SK-N-SH (cell line): ENCODE measurements at regions not wholly inside any gene's neighbourhood (a gene's known extent, or its start where the extent isn't known, plus 50 kb on each side); places are given as distances from the start of the nearest gene placed in this dataset.

ENCODE experiments used
- CTCF ChIA-PET: fragments of 300-600, 350-600 bp; formaldehyde crosslinking; extraction: SDS; loops from one replicate; lab custom pipeline; 2021; lab: Yijun Ruan, JAX
- POLR2A ChIA-PET: fragments of 350-600 bp; sonication (Branson Sonifier 250); formaldehyde crosslinking; extraction: SDS; loops from one replicate; lab custom pipeline; 2020; ENCODE audit warnings: antibody characterized with exemption, inconsistent platforms; lab: Yijun Ruan, JAX
- DNase-seq: peaks from one replicate; pipeline ENCODE4 v3.0.0; 2012
- H2AFZ ChIP-seq: fragments of 200-600 bp; sonication (generic); 2 replicates; pipeline ENCODE4 v1.8.1; 2016; ENCODE audit warnings: antibody characterized with exemption, mild to moderate bottlenecking, low read depth
- H3F3A ChIP-seq: fragments of 200-600 bp; sonication (generic); replicated peaks from 2 replicates; pipeline ENCODE3; 2016; ENCODE audit warnings: antibody characterized with exemption, mild to moderate bottlenecking; ENCODE audit not compliant: insufficient read depth
- H3K27ac ChIP-seq, 2 experiments: fragments of 200-500 bp in 1 of 2; fragments of 200-600 bp in 1 of 2; sonication (Bioruptor generic) in 1 of 2; sonication (generic), shearing (Covaris generic) in 1 of 2; 2 replicates each; pipeline versions ENCODE4 v1.5.1 to v1.6.1; 2014 to 2016; ENCODE audit warnings: low read depth in 2 of 2, inconsistent platforms in 1 of 2, low read length in 1 of 2, mild to moderate bottlenecking in 1 of 2, mixed read lengths in 1 of 2
- H3K27me3 ChIP-seq: fragments of 200-600 bp; sonication (generic), shearing (Covaris generic); 2 replicates; pipeline ENCODE4 v1.6.1; 2016; ENCODE audit warnings: mixed run types; ENCODE audit not compliant: insufficient read depth
- H3K36me3 ChIP-seq, 2 experiments: fragments of 200-500 bp in 1 of 2; fragments of 200-600 bp in 1 of 2; sonication (Bioruptor generic) in 1 of 2; sonication (generic) in 1 of 2; replicated peaks in 1 of 2; 2 replicates each; pipeline versions ENCODE3 to v1.5.1; 2014 to 2016; ENCODE audit warnings: low read length in 1 of 2, mild to moderate bottlenecking in 1 of 2; ENCODE audit not compliant: insufficient read depth in 2 of 2, control insufficient read depth in 1 of 2
- H3K4me1 ChIP-seq, 2 experiments: fragments of 200-500 bp in 1 of 2; fragments of 200-600 bp in 1 of 2; sonication (Bioruptor generic) in 1 of 2; sonication (generic), shearing (Covaris generic) in 1 of 2; 2 replicates each; pipeline versions ENCODE4 v1.5.1 to v1.6.1; 2014 to 2016; ENCODE audit warnings: low read depth in 1 of 2, low read length in 1 of 2, mixed run types in 1 of 2; ENCODE audit not compliant: insufficient read depth in 2 of 2, control insufficient read depth in 1 of 2
- H3K4me2 ChIP-seq: fragments of 200-600 bp; sonication (generic), shearing (Covaris generic); 2 replicates; pipeline ENCODE4 v1.6.1; 2017; ENCODE audit warnings: mixed run types
- H3K4me3 ChIP-seq, 2 experiments: fragments of 200-500 bp in 1 of 2; fragments of 200-600 bp in 1 of 2; sonication (Bioruptor generic) in 1 of 2; sonication (generic), shearing (Covaris generic) in 1 of 2; 2 replicates each; pipeline versions ENCODE4 v1.5.1 to v1.8.1; 2014 to 2016; ENCODE audit warnings: low read depth in 2 of 2, inconsistent platforms in 1 of 2, low read length in 1 of 2, mild to moderate bottlenecking in 1 of 2, mixed read lengths in 1 of 2, moderate library complexity in 1 of 2
- H3K79me2 ChIP-seq: fragments of 200-600 bp; sonication (generic); 2 replicates; pipeline ENCODE4 v1.8.1; 2017; ENCODE audit warnings: mild to moderate bottlenecking; ENCODE audit not compliant: insufficient read depth
- H3K9ac ChIP-seq: fragments of 200-600 bp; sonication (generic); 2 replicates; pipeline ENCODE4 v1.6.1; 2017; ENCODE audit warnings: mixed run types
- H3K9me2 ChIP-seq: fragments of 200-600 bp; sonication (generic); 2 replicates; pipeline ENCODE4 v1.6.1; 2017; ENCODE audit warnings: mixed run types
- H3K9me3 ChIP-seq: fragments of 200-600 bp; sonication (generic); 2 replicates; pipeline ENCODE4 v1.6.1; 2017; ENCODE audit warnings: mixed run types, mild to moderate bottlenecking, moderate library complexity
- H4K20me1 ChIP-seq: fragments of 200-600 bp; sonication (generic); 2 replicates; pipeline ENCODE4 v1.6.1; 2017; ENCODE audit warnings: mild to moderate bottlenecking, mixed run types; ENCODE audit not compliant: insufficient read depth
- CHD2 ChIP-seq: fragments of 150-350 bp; IDR thresholded peaks from 2 replicates; pipeline ENCODE4 v1.6.1; 2018; ENCODE audit warnings: low read length; ENCODE audit not compliant: partially characterized antibody
- CTCF ChIP-seq: fragments of 200-600 bp; sonication (generic); IDR thresholded peaks from 2 replicates; pipeline ENCODE4 v1.6.1; 2017; ENCODE audit warnings: antibody characterized with exemption, mild to moderate bottlenecking, moderate library complexity
- ELF1 ChIP-seq: IDR thresholded peaks from 2 replicates; pipeline ENCODE4 v1.4.0; 2012
- EP300 ChIP-seq, 2 experiments: IDR thresholded peaks; 2 replicates each; pipeline versions ENCODE4 v1.4.0 to v1.6.1; 2012; ENCODE audit warnings: borderline replicate concordance in 1 of 2, low read depth in 1 of 2, low read length in 1 of 2
- EZH2phosphoT487 ChIP-seq: fragments of 200-600 bp; sonication (generic); IDR thresholded peaks from 2 replicates; pipeline ENCODE4 v1.6.1; 2017; ENCODE audit warnings: low read depth, mixed run types, mild to moderate bottlenecking, antibody characterized with exemption, moderate library complexity, borderline replicate concordance
- FOXJ3 ChIP-seq: sonication (generic); formaldehyde crosslinking; IDR thresholded peaks from 2 replicates; pipeline ENCODE4 v1.5.1; 2020; ENCODE audit warnings: mild to moderate bottlenecking, missing genetic modification reagents
- FOXM1 ChIP-seq: IDR thresholded peaks from 2 replicates; pipeline ENCODE4 v1.4.0; 2012; ENCODE audit warnings: low read depth, mild to moderate bottlenecking
- JUND ChIP-seq: IDR thresholded peaks from 2 replicates; pipeline ENCODE4 v1.4.0; 2012
- MAX ChIP-seq: IDR thresholded peaks from 2 replicates; pipeline ENCODE4 v1.4.0; 2012; ENCODE audit warnings: low read depth
- MXI1 ChIP-seq: IDR thresholded peaks from 2 replicates; pipeline ENCODE4 v1.6.1; 2012; ENCODE audit warnings: mild to moderate bottlenecking, low read depth, low read length, improper control_type of control experiment
- NRF1 ChIP-seq: IDR thresholded peaks from 2 replicates; pipeline ENCODE4 v1.6.1; 2012; ENCODE audit warnings: low read depth, mild to moderate bottlenecking, low read length
- PBX3 ChIP-seq: IDR thresholded peaks from 2 replicates; pipeline ENCODE4; 2012
- RAD21 ChIP-seq: IDR thresholded peaks from 2 replicates; pipeline ENCODE4 v1.6.1; 2012; ENCODE audit warnings: mild to moderate bottlenecking, low read length
- RCOR1 ChIP-seq: fragments of 150-350 bp; IDR thresholded peaks from 2 replicates; pipeline ENCODE4 v1.6.1; 2017; ENCODE audit warnings: antibody characterized with exemption, low read length
- REST ChIP-seq: IDR thresholded peaks from 2 replicates; pipeline ENCODE4 v1.6.1; 2012; ENCODE audit warnings: mild to moderate bottlenecking, low read depth, low read length, moderate library complexity
- RFX5 ChIP-seq: IDR thresholded peaks from 2 replicates; pipeline ENCODE4 v1.6.1; 2012; ENCODE audit warnings: mild to moderate bottlenecking, improper control_type of control experiment, low read length
- RXRA ChIP-seq: IDR thresholded peaks from 2 replicates; pipeline ENCODE4 v1.4.0; 2012; ENCODE audit warnings: low read depth, mild to moderate bottlenecking, borderline replicate concordance
- SMC3 ChIP-seq: IDR thresholded peaks from 2 replicates; pipeline ENCODE4 v1.6.1; 2012; ENCODE audit warnings: low read depth, low read length, improper control_type of control experiment
- TAF1 ChIP-seq: IDR thresholded peaks from 2 replicates; pipeline ENCODE4 v1.6.1; 2012; ENCODE audit warnings: low read depth, mild to moderate bottlenecking, low read length, moderate library complexity, borderline replicate concordance
- TCF12 ChIP-seq: IDR thresholded peaks from 2 replicates; pipeline ENCODE4 v1.4.0; 2012
- TEAD4 ChIP-seq: IDR thresholded peaks from 2 replicates; pipeline ENCODE4 v1.4.0; 2012; ENCODE audit warnings: mild to moderate bottlenecking, borderline replicate concordance; ENCODE audit not compliant: insufficient read depth
- USF1 ChIP-seq: IDR thresholded peaks from 2 replicates; pipeline ENCODE4 v1.4.0; 2012; ENCODE audit warnings: low read depth, borderline replicate concordance
- ZBTB33 ChIP-seq: IDR thresholded peaks from 2 replicates; pipeline ENCODE4 v1.4.0; 2012; ENCODE audit warnings: low read depth, borderline replicate concordance
- WGBS: methylation state at CpG from one replicate; pipeline ENCODE4 v1.1.6; 2017; ENCODE audit warnings: low lambda C conversion rate; 5-methylcytosine and 5-hydroxymethylcytosine counted together

- no peak for TF ChIP-seq FOXM1
Observed at GRCh38 chr9:91496351-91496750, 72.7 kb upstream of the NFIL3 start (continued).

GRCh38 chr9:91495450-91495849, 71.8 kb upstream of the NFIL3 start:
- POLR2A ChIA-PET = no interaction called here
- H3K4me1 ChIP-seq = peaks cover 0 to 14% of the 10 kb centered on the region in 2 experiments; a peak in 1 of 4 replicates
- no peaks in the 10 kb centered on the region for H3K79me2 ChIP-seq
- peak overlapping the region in 1 of 2 experiments; percentile 99; a peak in 2 of 4 replicates for H3K27ac ChIP-seq
- 11% methylated on average over 4 of the region's 4 CpGs for WGBS
- peak overlapping the region; percentile 66 for H3K4me2 ChIP-seq
- no peaks in the 10 kb centered on the region for H3K9me3 ChIP-seq
- H3F3A ChIP-seq = peaks cover 20% of the 10 kb centered on the region
- CTCF ChIA-PET = interaction anchor here (0.9 to 1.4 kb wide), 2 partner anchors 15 to 581 kb away, joined by 3 to 4 read pairs; no protein-coding TSS in a partner anchor
- H3K27me3 ChIP-seq = no peaks in the 10 kb centered on the region
- peak overlapping the region in 1 of 2 experiments; percentile 9; a peak in 1 of 4 replicates for H3K4me3 ChIP-seq
- no peaks in the 10 kb centered on the region for H3K9me2 ChIP-seq
- H4K20me1 ChIP-seq = no peaks in the 10 kb centered on the region
- H3K9ac ChIP-seq = peak overlapping the region; percentile 81
- no peak for DNase-seq
- no peaks in the 10 kb centered on the region for H3K36me3 ChIP-seq
- no peak overlapping the region; the same call in 1 of the 2 replicates for H2AFZ ChIP-seq
- TF ChIP-seq USF1 = no peak
- no peak for TF ChIP-seq EZH2phosphoT487
- TF ChIP-seq FOXJ3 (CRISPR knock-in tag) = no peak
- peak in 1 of 2 experiments; percentile 41; a peak in 1 of 4 replicates for TF ChIP-seq EP300 (IDR thresholded peaks at IDR 0.05; ENCODE audit: borderline replicate concordance in 1 of 2, low read depth in 1 of 2, low read length in 1 of 2)
- TF ChIP-seq REST = no peak
- TF ChIP-seq SMC3 = no peak
- TF ChIP-seq RCOR1 = no peak
- peak; percentile 58 for TF ChIP-seq JUND
- peak; percentile 60 for TF ChIP-seq TEAD4
- no peak for TF ChIP-seq ZBTB33
- TF ChIP-seq TAF1 = no peak
- TF ChIP-seq CHD2 = no peak
- TF ChIP-seq PBX3 = peak; percentile 46; the same call in 1 of the 2 replicates
- no peak for TF ChIP-seq FOXM1
- no peak for TF ChIP-seq RXRA
- TF ChIP-seq RFX5 = no peak
- no peak for TF ChIP-seq MXI1
- no peak for TF ChIP-seq MAX
- TF ChIP-seq CTCF = no peak
- TF ChIP-seq ELF1 = no peak
- no peak for TF ChIP-seq RAD21
- peak; percentile 28 for TF ChIP-seq TCF12
- TF ChIP-seq NRF1 = no peak
